GM18505 (cell line): ENCODE measurements at regions not wholly inside any gene's neighbourhood (a gene's known extent, or its start where the extent isn't known, plus 50 kb on each side); places are given as distances from the start of the nearest gene placed in this dataset.
"Not testable (repeated sequence)": the region's sequence is repeated elsewhere in the genome, so short reads cannot be mapped to it uniquely, and the experiment has no call there.

Experiments
- ATAC-seq: cut with Tn5 transposase; IDR thresholded peaks from one replicate; pipeline ENCODE4 v1.9.1; 2021; ENCODE audit not compliant: unreplicated experiment
- POLR2A ChIP-seq: IDR thresholded peaks from 4 replicates; pipeline ENCODE4 v1.6.1; 2011; ENCODE audit warnings: borderline replicate concordance; ENCODE audit not compliant: insufficient read depth, insufficient read length; ENCODE audit errors: extremely low read depth

- no peak for TF ChIP-seq POLR2A
- ATAC-seq = no peak
These were observed 137.2 kb downstream of the SREK1 start for GRCh38 chr5:66281294-66281693.

GRCh38 chr5:66284588-66285342, 140.7 kb downstream of the SREK1 start:
- no peak for ATAC-seq
- no peak for TF ChIP-seq POLR2A

GRCh38 chr5:66285343-66285922, 141.3 kb downstream of the SREK1 start:
- TF ChIP-seq POLR2A = no peak
- no peak for ATAC-seq

- no peak for ATAC-seq
- no peak for TF ChIP-seq POLR2A
These were observed 147.7 kb downstream of the SREK1 start for GRCh38 chr5:66291771-66292170.

- ATAC-seq = not testable (repeated sequence)
These were observed 149.8 kb downstream of the SREK1 start for GRCh38 chr5:66293851-66294250.

- no peak for TF ChIP-seq POLR2A
- ATAC-seq = no peak
These were observed 155.4 kb downstream of the SREK1 start for GRCh38 chr5:66299463-66299862.

- ATAC-seq = no peak
- no peak for TF ChIP-seq POLR2A
These were observed 158.2 kb downstream of the SREK1 start for GRCh38 chr5:66302344-66302743.

GRCh38 chr5:66306105-66306843, 162.2 kb downstream of the SREK1 start:
- TF ChIP-seq POLR2A = no peak
- ATAC-seq = no peak

GRCh38 chr5:66306844-66307315, 162.8 kb downstream of the SREK1 start:
- ATAC-seq = no peak
- no peak for TF ChIP-seq POLR2A

- no peak for TF ChIP-seq POLR2A
- no peak for ATAC-seq
These were observed 163.6 kb downstream of the SREK1 start for GRCh38 chr5:66307647-66308241.

- TF ChIP-seq POLR2A = no peak
- ATAC-seq = no peak
These were observed 168.2 kb downstream of the SREK1 start for GRCh38 chr5:66312266-66312665.

GRCh38 chr5:66315784-66316183, 171.7 kb downstream of the SREK1 start:
- no peak for TF ChIP-seq POLR2A
- no peak for ATAC-seq

GRCh38 chr5:66322786-66323528, 178.9 kb downstream of the SREK1 start:
- ATAC-seq = no peak
- no peak for TF ChIP-seq POLR2A

- no peak for ATAC-seq
These were observed 179.4 kb downstream of the SREK1 start for GRCh38 chr5:66323529-66323895.

GRCh38 chr5:66324357-66324756, 180.3 kb downstream of the SREK1 start:
- TF ChIP-seq POLR2A = no peak
- ATAC-seq = no peak

More at GRCh38 chr5:66323529-66323895, 179.4 kb downstream of the SREK1 start:
- no peak for TF ChIP-seq POLR2A
